SK-MEL-5 (cell line): ENCODE measurements at regions not wholly inside any gene's neighbourhood (a gene's known extent, or its start where the extent isn't known, plus 50 kb on each side); places are given as distances from the start of the nearest gene placed in this dataset.

Experiments
- DNase-seq: peaks from one replicate; pipeline ENCODE4 v3.0.0-alpha.2; 2016; ENCODE audit warnings: low read depth, low spot score
- in situ Hi-C: cut with HindIII; loops from 2 replicates; pipeline ENCODE4 v1.10.0; 2016; ENCODE audit warnings: low sequenced_read_pairs, high pct_unique_total_duplicates, low pct_unique_long_range_greater_than_20kb
- small RNA-seq, 2 experiments: library from RNA; depleted of rRNA; stranded (forward); fragments of <200 nt; gene quantifications; one replicate each; pipeline ENCODE3, GENCODE V24; 2014

DNA sequence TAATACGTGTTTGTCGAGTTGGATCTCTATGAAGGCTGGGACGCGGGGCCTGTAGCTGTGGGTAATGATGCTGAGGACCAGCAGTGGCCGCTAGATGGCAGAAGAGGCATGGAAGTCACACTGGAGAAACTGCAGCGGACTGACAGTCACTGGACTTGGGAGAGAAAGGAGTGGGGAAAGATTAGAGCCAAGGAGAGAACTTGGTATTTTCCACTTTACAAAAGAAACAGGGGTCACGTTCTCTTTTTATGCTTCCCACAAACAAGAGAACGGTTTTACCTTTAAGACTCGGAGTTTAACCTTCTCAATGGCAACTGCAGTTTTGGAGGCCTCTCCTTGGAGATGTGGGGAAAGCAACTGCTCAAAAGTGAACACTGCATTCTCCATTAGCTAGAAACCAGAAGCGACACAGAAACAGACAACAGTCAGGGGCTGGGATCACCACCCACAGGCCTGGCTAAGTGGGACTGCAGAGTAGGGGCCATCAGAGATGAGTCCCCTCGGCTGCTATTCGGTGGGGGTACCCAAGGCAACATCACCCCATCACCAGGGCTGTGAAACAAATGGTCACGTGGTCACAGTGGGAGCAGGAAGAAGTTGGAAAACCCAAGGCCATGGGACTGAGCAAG, 51.1 kb upstream of the EDEM3 start:
- DNase-seq = peak; percentile 86
- in situ Hi-C loops = no loop called here

Small RNA genes in the stretch of these regions (small RNA-seq; reads per million reads assigned to genes)
- gene RNU7-13P = 0 to 0.02 reads per million in 2 experiments
